IPS-18a (cell line): ENCODE measurements at regions not wholly inside any gene's neighbourhood (a gene's known extent, or its start where the extent isn't known, plus 50 kb on each side); places are given as distances from the start of the nearest gene placed in this dataset.

Source experiments
- H3K27ac ChIP-seq: one replicate; pipeline ENCODE4 v1.5.1; 2013; ENCODE audit warnings: low read length
- H3K27me3 ChIP-seq: one replicate; pipeline ENCODE4 v1.6.1; 2013; ENCODE audit warnings: mild to moderate bottlenecking, low read length; ENCODE audit not compliant: control insufficient read depth, insufficient read depth
- H3K36me3 ChIP-seq: one replicate; pipeline ENCODE4 v1.6.1; 2013; ENCODE audit warnings: low read depth, low read length; ENCODE audit not compliant: control insufficient read depth
- H3K4me1 ChIP-seq: one replicate; pipeline ENCODE4 v1.6.1; 2013; ENCODE audit warnings: low read depth, low read length; ENCODE audit not compliant: control insufficient read depth
- H3K4me3 ChIP-seq: one replicate; pipeline ENCODE4 v1.5.1; 2013; ENCODE audit warnings: low read length
- H3K9ac ChIP-seq: one replicate; pipeline ENCODE4 v1.6.1; 2013; ENCODE audit warnings: mild to moderate bottlenecking, low read length, moderate library complexity
- H3K9me3 ChIP-seq: one replicate; pipeline ENCODE4 v1.6.1; 2013; ENCODE audit warnings: low read depth, low read length; ENCODE audit not compliant: control insufficient read depth

GRCh38 chr2:136255648-136256461 lies 137.9 kb upstream of the CXCR4 start:
- H3K36me3 ChIP-seq: no peaks in the 10 kb centered on the region
- no peaks in the 10 kb centered on the region for H3K9me3 ChIP-seq
- no peak overlapping the region for H3K9ac ChIP-seq
- no peaks in the 10 kb centered on the region for H3K27me3 ChIP-seq
- H3K4me3 ChIP-seq: no peak overlapping the region
- no peaks in the 10 kb centered on the region for H3K4me1 ChIP-seq
- no peak overlapping the region for H3K27ac ChIP-seq

GRCh38 chr2:136255127-136255526 lies 137.2 kb upstream of the CXCR4 start:
- no peak overlapping the region for H3K9ac ChIP-seq
- no peaks in the 10 kb centered on the region for H3K9me3 ChIP-seq
- no peaks in the 10 kb centered on the region for H3K36me3 ChIP-seq
- no peak overlapping the region for H3K27ac ChIP-seq
- H3K27me3 ChIP-seq: no peaks in the 10 kb centered on the region
- H3K4me3 ChIP-seq: no peak overlapping the region
- no peaks in the 10 kb centered on the region for H3K4me1 ChIP-seq

- no peak overlapping the region for H3K9ac ChIP-seq
- H3K9me3 ChIP-seq: no peaks in the 10 kb centered on the region
- H3K27ac ChIP-seq: no peak overlapping the region
- H3K27me3 ChIP-seq: no peaks in the 10 kb centered on the region
- no peaks in the 10 kb centered on the region for H3K36me3 ChIP-seq
- H3K4me1 ChIP-seq: no peaks in the 10 kb centered on the region
- H3K4me3 ChIP-seq: no peak overlapping the region
Measured at GRCh38 chr2:136254681-136255080, 136.7 kb upstream of the CXCR4 start.

DNA sequence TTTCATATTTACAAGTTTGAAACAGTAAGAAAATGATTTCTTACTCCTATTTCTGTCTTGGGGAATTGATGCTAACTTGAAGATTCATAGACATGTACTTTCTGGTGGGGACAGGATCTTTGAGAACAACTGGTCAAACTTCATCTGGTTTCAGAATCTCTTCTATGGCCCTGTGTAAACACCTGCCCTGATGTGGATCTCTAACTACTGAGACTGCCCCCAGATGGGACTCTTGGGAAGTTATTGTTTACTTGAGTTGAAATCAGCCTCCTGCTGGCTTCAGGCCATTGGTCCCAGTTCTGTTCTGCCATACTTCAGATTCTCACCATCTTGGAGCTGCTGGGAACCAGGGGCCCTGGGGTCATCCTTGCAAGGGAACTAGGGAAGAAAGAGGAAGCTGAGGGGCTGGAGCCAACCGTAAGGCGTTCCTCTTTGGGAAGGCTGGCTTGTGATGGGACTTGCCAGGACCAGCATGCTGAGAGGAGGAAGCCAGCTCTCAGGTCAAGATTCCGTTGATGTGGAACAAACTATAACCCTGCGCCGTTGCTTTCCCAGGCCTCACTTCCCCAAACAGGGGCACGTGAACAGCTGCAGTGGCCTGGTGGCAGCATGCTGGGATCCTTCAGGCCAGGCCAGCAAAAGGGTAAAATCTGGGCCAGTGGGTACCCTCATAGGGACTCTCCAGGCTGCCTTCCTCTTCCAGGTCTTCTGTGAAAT lies 135.5 kb upstream of the CXCR4 start:
- Histone ChIP-seq H3K27me3 (no peaks in the 10 kb centered on the region), H3K4me3 (no peak overlapping the region), H3K27ac (no peak overlapping the region), H3K36me3 (no peaks in the 10 kb centered on the region), H3K4me1 (no peaks in the 10 kb centered on the region), H3K9ac (no peak overlapping the region), H3K9me3 (no peaks in the 10 kb centered on the region)

DNA sequence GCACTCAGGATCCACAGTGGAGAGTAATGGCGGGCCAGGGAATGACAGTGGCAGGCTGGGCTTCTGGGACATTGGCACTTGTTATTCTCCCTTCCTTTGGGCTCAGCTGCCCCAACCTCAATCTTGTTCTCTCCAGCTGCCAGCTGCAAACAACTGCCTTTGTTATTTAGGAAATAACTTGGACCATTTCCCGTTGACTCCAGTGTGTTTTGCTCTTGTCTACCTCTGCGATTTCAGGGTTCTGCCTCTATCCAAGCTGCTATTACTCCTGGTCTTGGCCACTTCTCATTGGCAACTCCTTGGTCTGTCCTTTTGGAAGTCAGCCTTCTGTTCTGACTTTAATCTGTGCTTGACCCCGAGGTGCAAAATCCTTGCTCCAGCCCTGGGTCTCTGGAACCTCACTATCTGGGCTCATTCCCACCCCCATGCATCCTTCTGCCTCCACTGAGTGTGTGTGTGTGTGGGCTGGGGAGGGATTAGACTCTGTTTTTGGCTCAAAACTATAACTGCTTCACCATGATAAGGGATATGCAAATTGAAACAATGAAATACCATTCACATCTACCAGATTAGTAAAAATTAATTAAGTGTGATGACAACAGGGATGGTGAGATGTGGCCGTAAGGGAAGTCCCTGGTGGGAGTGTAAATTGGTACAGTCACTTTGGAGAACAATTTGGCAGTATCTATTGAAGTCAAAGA lies 134.1 kb upstream of the CXCR4 start:
- Histone ChIP-seq H3K4me3 (no peak overlapping the region), H3K36me3 (no peaks in the 10 kb centered on the region), H3K9ac (no peak overlapping the region), H3K4me1 (no peaks in the 10 kb centered on the region), H3K27ac (no peak overlapping the region), H3K27me3 (no peaks in the 10 kb centered on the region), H3K9me3 (no peaks in the 10 kb centered on the region)

GRCh38 chr2:136251197-136251884 lies 133.4 kb upstream of the CXCR4 start:
- H3K9ac ChIP-seq: no peak overlapping the region
- H3K36me3 ChIP-seq: no peaks in the 10 kb centered on the region
- no peak overlapping the region for H3K4me3 ChIP-seq
- H3K4me1 ChIP-seq: no peaks in the 10 kb centered on the region
- H3K9me3 ChIP-seq: no peaks in the 10 kb centered on the region
- no peaks in the 10 kb centered on the region for H3K27me3 ChIP-seq
- no peak overlapping the region for H3K27ac ChIP-seq

- Histone ChIP-seq H3K27ac (no peak overlapping the region), H3K4me1 (no peaks in the 10 kb centered on the region), H3K27me3 (no peaks in the 10 kb centered on the region), H3K9ac (no peak overlapping the region), H3K4me3 (no peak overlapping the region), H3K9me3 (no peaks in the 10 kb centered on the region), H3K36me3 (no peaks in the 10 kb centered on the region)
Measured at GRCh38 chr2:136250131-136250530, 132.2 kb upstream of the CXCR4 start.

GRCh38 chr2:136248907-136249306 lies 131.0 kb upstream of the CXCR4 start:
- no peak overlapping the region for H3K27ac ChIP-seq
- H3K4me1 ChIP-seq: no peaks in the 10 kb centered on the region
- H3K27me3 ChIP-seq: no peaks in the 10 kb centered on the region
- no peak overlapping the region for H3K9ac ChIP-seq
- H3K9me3 ChIP-seq: no peaks in the 10 kb centered on the region
- H3K4me3 ChIP-seq: no peak overlapping the region
- no peaks in the 10 kb centered on the region for H3K36me3 ChIP-seq

DNA sequence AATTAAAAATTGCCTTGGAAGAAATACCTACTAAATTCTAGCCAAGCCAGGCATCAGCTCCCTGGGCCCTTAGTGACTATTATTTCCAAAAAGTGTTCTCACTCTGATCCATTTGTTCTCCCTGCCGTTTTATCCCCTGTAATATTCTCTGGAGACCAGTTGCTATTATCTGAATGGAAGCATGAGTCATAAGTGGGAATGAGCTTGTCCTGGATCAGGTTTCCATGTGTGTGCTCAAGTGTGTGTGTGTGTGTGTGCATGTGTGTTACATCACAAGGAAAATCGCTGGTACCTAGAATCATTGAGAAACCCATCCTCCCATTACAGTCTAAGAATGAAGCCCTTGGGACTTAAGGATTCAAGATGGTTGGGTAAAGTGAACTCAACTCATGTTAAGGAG lies 130.3 kb upstream of the CXCR4 start:
- Histone ChIP-seq H3K27me3 (no peaks in the 10 kb centered on the region), H3K9me3 (no peaks in the 10 kb centered on the region), H3K4me3 (no peak overlapping the region), H3K27ac (no peak overlapping the region), H3K36me3 (no peaks in the 10 kb centered on the region), H3K4me1 (no peaks in the 10 kb centered on the region), H3K9ac (no peak overlapping the region)

DNA sequence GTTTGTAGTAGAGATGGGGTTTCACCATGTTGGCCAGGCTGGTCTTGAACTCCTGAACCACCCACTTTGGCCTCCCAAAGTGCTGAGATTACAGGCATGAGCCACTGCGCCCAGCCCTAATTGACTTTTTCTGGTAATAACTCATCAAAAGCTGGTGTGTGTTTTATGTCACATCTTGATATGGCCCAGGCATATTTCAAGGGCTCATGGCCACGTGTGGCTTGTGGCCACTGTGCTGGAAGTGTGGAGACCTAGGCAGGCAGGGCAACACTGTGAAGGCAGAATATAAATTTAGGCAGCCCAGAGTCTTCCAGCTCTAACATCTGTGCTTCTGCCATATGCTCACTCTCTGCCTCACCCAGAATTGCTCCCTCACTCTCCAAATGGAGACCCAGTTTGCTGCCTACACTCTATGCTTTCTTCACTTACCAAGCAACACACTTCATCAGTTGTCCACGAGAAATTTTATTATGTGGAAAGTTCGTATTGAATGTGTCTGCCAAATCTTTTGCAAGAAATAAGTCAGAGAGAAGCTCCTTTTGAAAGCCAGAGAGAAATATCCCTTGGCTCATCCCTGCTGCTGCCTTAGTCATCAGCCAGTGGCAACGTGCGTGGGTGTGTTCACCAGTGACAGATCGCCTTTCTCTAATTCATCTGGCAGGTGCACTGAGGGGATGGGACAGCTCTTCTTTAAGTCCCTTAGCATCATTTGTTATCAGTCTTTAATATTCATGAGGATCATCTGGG lies 129.4 kb upstream of the CXCR4 start:
- Histone ChIP-seq H3K4me3 (no peak overlapping the region), H3K27me3 (no peaks in the 10 kb centered on the region), H3K4me1 (no peaks in the 10 kb centered on the region), H3K9ac (no peak overlapping the region), H3K9me3 (no peaks in the 10 kb centered on the region), H3K36me3 (no peaks in the 10 kb centered on the region), H3K27ac (no peak overlapping the region)
